SK-N-SH (cell line): ENCODE measurements at regions not wholly inside any gene's neighbourhood (a gene's known extent, or its start where the extent isn't known, plus 50 kb on each side); places are given as distances from the start of the nearest gene placed in this dataset.
A peak's percentile ranks its signal among the peaks of the same experiment; 100 is the strongest.

Experiments used
- CTCF ChIA-PET: fragments of 300-600, 350-600 bp; formaldehyde crosslinking; extraction: SDS; loops from one replicate; lab custom pipeline; 2021; lab: Yijun Ruan, JAX
- POLR2A ChIA-PET: fragments of 350-600 bp; sonication (Branson Sonifier 250); formaldehyde crosslinking; extraction: SDS; loops from one replicate; lab custom pipeline; 2020; ENCODE audit warnings: antibody characterized with exemption, inconsistent platforms; lab: Yijun Ruan, JAX
- DNase-seq: peaks from one replicate; pipeline ENCODE4 v3.0.0; 2012
- H2AFZ ChIP-seq: fragments of 200-600 bp; sonication (generic); 2 replicates; pipeline ENCODE4 v1.8.1; 2016; ENCODE audit warnings: antibody characterized with exemption, mild to moderate bottlenecking, low read depth
- H3F3A ChIP-seq: fragments of 200-600 bp; sonication (generic); replicated peaks from 2 replicates; pipeline ENCODE3; 2016; ENCODE audit warnings: antibody characterized with exemption, mild to moderate bottlenecking; ENCODE audit not compliant: insufficient read depth
- H3K27ac ChIP-seq, 2 experiments: fragments of 200-500 bp in 1 of 2; fragments of 200-600 bp in 1 of 2; sonication (Bioruptor generic) in 1 of 2; sonication (generic), shearing (Covaris generic) in 1 of 2; 2 replicates each; pipeline versions ENCODE4 v1.5.1 to v1.6.1; 2014 to 2016; ENCODE audit warnings: low read depth in 2 of 2, inconsistent platforms in 1 of 2, low read length in 1 of 2, mild to moderate bottlenecking in 1 of 2, mixed read lengths in 1 of 2
- H3K27me3 ChIP-seq: fragments of 200-600 bp; sonication (generic), shearing (Covaris generic); 2 replicates; pipeline ENCODE4 v1.6.1; 2016; ENCODE audit warnings: mixed run types; ENCODE audit not compliant: insufficient read depth
- H3K36me3 ChIP-seq, 2 experiments: fragments of 200-500 bp in 1 of 2; fragments of 200-600 bp in 1 of 2; sonication (Bioruptor generic) in 1 of 2; sonication (generic) in 1 of 2; replicated peaks in 1 of 2; 2 replicates each; pipeline versions ENCODE3 to v1.5.1; 2014 to 2016; ENCODE audit warnings: low read length in 1 of 2, mild to moderate bottlenecking in 1 of 2; ENCODE audit not compliant: insufficient read depth in 2 of 2, control insufficient read depth in 1 of 2
- H3K4me1 ChIP-seq, 2 experiments: fragments of 200-500 bp in 1 of 2; fragments of 200-600 bp in 1 of 2; sonication (Bioruptor generic) in 1 of 2; sonication (generic), shearing (Covaris generic) in 1 of 2; 2 replicates each; pipeline versions ENCODE4 v1.5.1 to v1.6.1; 2014 to 2016; ENCODE audit warnings: low read depth in 1 of 2, low read length in 1 of 2, mixed run types in 1 of 2; ENCODE audit not compliant: insufficient read depth in 2 of 2, control insufficient read depth in 1 of 2
- H3K4me2 ChIP-seq: fragments of 200-600 bp; sonication (generic), shearing (Covaris generic); 2 replicates; pipeline ENCODE4 v1.6.1; 2017; ENCODE audit warnings: mixed run types
- H3K4me3 ChIP-seq, 2 experiments: fragments of 200-500 bp in 1 of 2; fragments of 200-600 bp in 1 of 2; sonication (Bioruptor generic) in 1 of 2; sonication (generic), shearing (Covaris generic) in 1 of 2; 2 replicates each; pipeline versions ENCODE4 v1.5.1 to v1.8.1; 2014 to 2016; ENCODE audit warnings: low read depth in 2 of 2, inconsistent platforms in 1 of 2, low read length in 1 of 2, mild to moderate bottlenecking in 1 of 2, mixed read lengths in 1 of 2, moderate library complexity in 1 of 2
- H3K79me2 ChIP-seq: fragments of 200-600 bp; sonication (generic); 2 replicates; pipeline ENCODE4 v1.8.1; 2017; ENCODE audit warnings: mild to moderate bottlenecking; ENCODE audit not compliant: insufficient read depth
- H3K9ac ChIP-seq: fragments of 200-600 bp; sonication (generic); 2 replicates; pipeline ENCODE4 v1.6.1; 2017; ENCODE audit warnings: mixed run types
- H3K9me2 ChIP-seq: fragments of 200-600 bp; sonication (generic); 2 replicates; pipeline ENCODE4 v1.6.1; 2017; ENCODE audit warnings: mixed run types
- H3K9me3 ChIP-seq: fragments of 200-600 bp; sonication (generic); 2 replicates; pipeline ENCODE4 v1.6.1; 2017; ENCODE audit warnings: mixed run types, mild to moderate bottlenecking, moderate library complexity
- H4K20me1 ChIP-seq: fragments of 200-600 bp; sonication (generic); 2 replicates; pipeline ENCODE4 v1.6.1; 2017; ENCODE audit warnings: mild to moderate bottlenecking, mixed run types; ENCODE audit not compliant: insufficient read depth
- EP300 ChIP-seq, 2 experiments: IDR thresholded peaks; 2 replicates each; pipeline versions ENCODE4 v1.4.0 to v1.6.1; 2012; ENCODE audit warnings: borderline replicate concordance in 1 of 2, low read depth in 1 of 2, low read length in 1 of 2
- EZH2phosphoT487 ChIP-seq: fragments of 200-600 bp; sonication (generic); IDR thresholded peaks from 2 replicates; pipeline ENCODE4 v1.6.1; 2017; ENCODE audit warnings: low read depth, mixed run types, mild to moderate bottlenecking, antibody characterized with exemption, moderate library complexity, borderline replicate concordance
- IRF3 ChIP-seq: fragments of 150-350 bp; IDR thresholded peaks from 2 replicates; pipeline ENCODE4 v1.6.1; 2016; ENCODE audit warnings: mild to moderate bottlenecking, low read depth, low read length
- MAX ChIP-seq: IDR thresholded peaks from 2 replicates; pipeline ENCODE4 v1.4.0; 2012; ENCODE audit warnings: low read depth
- MEF2A ChIP-seq: IDR thresholded peaks from 2 replicates; pipeline ENCODE4 v1.4.0; 2012; ENCODE audit warnings: low read depth, borderline replicate concordance
- NFIC ChIP-seq: IDR thresholded peaks from 2 replicates; pipeline ENCODE4 v1.4.0; 2012; ENCODE audit warnings: borderline replicate concordance
- PBX3 ChIP-seq: IDR thresholded peaks from 2 replicates; pipeline ENCODE4; 2012
- RCOR1 ChIP-seq: fragments of 150-350 bp; IDR thresholded peaks from 2 replicates; pipeline ENCODE4 v1.6.1; 2017; ENCODE audit warnings: antibody characterized with exemption, low read length
- REST ChIP-seq: IDR thresholded peaks from 2 replicates; pipeline ENCODE4 v1.6.1; 2012; ENCODE audit warnings: mild to moderate bottlenecking, low read depth, low read length, moderate library complexity
- SMC3 ChIP-seq: IDR thresholded peaks from 2 replicates; pipeline ENCODE4 v1.6.1; 2012; ENCODE audit warnings: low read depth, low read length, improper control_type of control experiment
- USF2 ChIP-seq: fragments of 150-350 bp; IDR thresholded peaks from 2 replicates; pipeline ENCODE4 v1.6.1; 2017; ENCODE audit warnings: antibody characterized with exemption, low read length, low read depth, borderline replicate concordance
- YY1 ChIP-seq: IDR thresholded peaks from 2 replicates; pipeline ENCODE4 v1.4.0; 2012; ENCODE audit warnings: low read depth, mild to moderate bottlenecking
- ZBTB33 ChIP-seq: IDR thresholded peaks from 2 replicates; pipeline ENCODE4 v1.4.0; 2012; ENCODE audit warnings: low read depth, borderline replicate concordance
- WGBS: methylation state at CpG from one replicate; pipeline ENCODE4 v1.1.6; 2017; ENCODE audit warnings: low lambda C conversion rate; 5-methylcytosine and 5-hydroxymethylcytosine counted together

- no peak overlapping the region for H2AFZ ChIP-seq
- CTCF ChIA-PET, result no interaction called here
- POLR2A ChIA-PET, result no interaction called here
- H3F3A ChIP-seq, result no peaks in the 10 kb centered on the region
- no peaks in the 10 kb centered on the region for H3K79me2 ChIP-seq
- H4K20me1 ChIP-seq, result no peaks in the 10 kb centered on the region
- no peaks in the 10 kb centered on the region for H3K27me3 ChIP-seq
- 0% methylated on average over 1 of the region's 1 CpG for WGBS
- H3K4me1 ChIP-seq, result no peaks in the 10 kb centered on the region
- H3K9me3 ChIP-seq, result no peaks in the 10 kb centered on the region
- TF ChIP-seq MEF2A, result no peak
- no peak for TF ChIP-seq NFIC
- TF ChIP-seq SMC3, result no peak
- TF ChIP-seq REST, result no peak
- H3K9me2 ChIP-seq, result no peaks in the 10 kb centered on the region
- no peaks in the 10 kb centered on the region for H3K36me3 ChIP-seq
- H3K4me3 ChIP-seq, result no peak overlapping the region
- no peak overlapping the region for H3K4me2 ChIP-seq
- H3K9ac ChIP-seq, result no peak overlapping the region
- DNase-seq, result no peak
- H3K27ac ChIP-seq, result no peak overlapping the region
Measured at GRCh38 chr6:48630511-48630910, 519.5 kb upstream of the PTCHD4 start.

GRCh38 chr6:48628316-48628715 lies 517.3 kb upstream of the PTCHD4 start:
- Histone ChIP-seq H3K4me1 (no peaks in the 10 kb centered on the region), H3K4me3 (no peak overlapping the region), H3K27ac (peak overlapping the region in 1 of 2 experiments; percentile 28; a peak in 1 of 4 replicates), H3K79me2 (no peaks in the 10 kb centered on the region), H3K27me3 (no peaks in the 10 kb centered on the region), H3F3A (no peaks in the 10 kb centered on the region), H3K9ac (no peak overlapping the region), H3K4me2 (no peak overlapping the region), H3K9me2 (no peaks in the 10 kb centered on the region), H4K20me1 (no peaks in the 10 kb centered on the region), H3K9me3 (no peaks in the 10 kb centered on the region), H3K36me3 (no peaks in the 10 kb centered on the region), H2AFZ (no peak overlapping the region)
- ChIA-PET CTCF (no interaction called here), POLR2A (no interaction called here)
- WGBS, result 7% methylated on average over 3 of the region's 3 CpGs
- no peak for DNase-seq
- TF ChIP-seq MAX (no peak), ZBTB33 (no peak), RCOR1 (no peak), USF2 (no peak), YY1 (no peak), SMC3 (no peak), EZH2phosphoT487 (no peak), REST (no peak), EP300 (IDR thresholded peaks at IDR 0.05; ENCODE audit: borderline replicate concordance in 1 of 2, low read depth in 1 of 2, low read length in 1 of 2) (no peak), IRF3 (no peak), PBX3 (no peak)
